Right lobe of liver (tissue), 4 donors: ENCODE measurements at regions not wholly inside any gene's neighbourhood (a gene's known extent, or its start where the extent isn't known, plus 50 kb on each side); places are given as distances from the start of the nearest gene placed in this dataset.

ENCODE experiments used
- CTCF ChIP-seq, 4 donors: fragments of 200-600 bp in 3 of 4; fragments of 450-650 bp in 1 of 4; IDR thresholded peaks; one replicate each; pipeline versions ENCODE4 v1.5.1 to v1.8.0; 2016 to 2022; ENCODE audit warnings: antibody characterized with exemption in 4 of 4, mild to moderate bottlenecking in 2 of 4
- POLR2A ChIP-seq: fragments of 450-650 bp; IDR thresholded peaks from one replicate; pipeline ENCODE4 v1.6.1; 2017; ENCODE audit warnings: antibody characterized with exemption, mild to moderate bottlenecking
- donor health status: DM: no; HTN: no; CAD: no.
- donor health status: DM: no; HTN: no; CAD: no.
- donor health status: DM: no; HTN: yes; CAD: no.

GRCh38 chr12:68098939-68099338, 60.6 kb downstream of the IFNG start:
- TF ChIP-seq CTCF (IDR thresholded peaks at IDR 0.05): no peak
- no peak for TF ChIP-seq POLR2A
